HUDEP-2 (cell line): ENCODE measurements at regions not wholly inside any gene's neighbourhood (a gene's known extent, or its start where the extent isn't known, plus 50 kb on each side); places are given as distances from the start of the nearest gene placed in this dataset.

Experiments used
- DNase-seq, 76 experiments: peaks; one replicate each; lab custom pipeline; 2025; ENCODE audit not compliant: unreplicated experiment in 76 of 76; lab: John Stamatoyannopoulos, UW

DNA sequence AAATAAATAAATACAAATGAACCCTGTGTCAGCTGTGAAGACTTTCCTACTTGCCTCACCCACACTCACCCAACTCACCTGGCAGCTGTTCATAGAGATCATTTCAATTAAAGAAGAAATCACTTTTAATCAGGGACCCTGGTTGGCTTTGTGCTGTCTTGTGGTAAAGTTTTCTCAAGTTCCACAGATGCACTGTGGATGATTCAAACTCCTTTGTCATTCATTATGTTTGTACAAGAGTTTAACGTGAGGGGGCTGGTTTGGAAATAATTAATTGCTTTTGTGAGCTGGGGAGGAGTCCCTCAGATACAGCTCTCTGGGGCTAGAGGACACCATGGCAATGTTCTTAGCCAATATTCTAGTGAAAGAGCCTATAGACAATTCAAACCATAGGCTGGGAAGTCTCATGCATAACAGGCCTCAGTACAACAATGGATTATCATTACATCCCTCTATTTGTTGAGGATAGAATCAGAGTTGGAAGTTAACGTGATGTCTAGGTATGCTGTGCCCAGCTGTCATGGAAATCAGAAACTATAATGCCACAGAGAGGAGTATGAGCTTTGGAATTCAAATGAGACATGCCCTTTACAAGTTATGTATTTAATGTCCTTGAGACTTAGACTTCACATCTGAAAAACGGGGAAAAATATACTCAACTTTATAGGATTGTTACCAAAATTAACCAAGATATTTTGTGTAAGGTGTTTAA lies 698.5 kb downstream of the KCNA4 start:
- DNase-seq: no peak

DNA sequence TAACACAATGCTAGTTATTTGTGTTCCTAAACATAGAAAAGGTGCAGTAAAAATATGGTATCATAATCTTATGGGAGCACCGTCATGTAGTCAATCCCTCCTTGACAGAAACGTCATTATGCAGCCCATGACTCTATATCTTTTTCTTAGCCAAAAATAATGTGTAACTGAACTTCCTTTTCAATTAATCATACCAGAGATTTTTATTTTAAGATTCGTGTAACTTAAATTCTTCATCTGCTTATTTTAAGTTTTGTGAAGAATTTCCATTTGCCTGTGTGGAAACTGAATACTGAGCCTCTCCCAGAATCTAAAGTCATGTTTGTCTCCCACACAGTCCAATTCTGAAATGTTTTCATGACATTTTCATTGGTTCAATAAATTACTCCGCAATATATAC lies 699.1 kb downstream of the KCNA4 start:
- DNase-seq: no peak

DNA sequence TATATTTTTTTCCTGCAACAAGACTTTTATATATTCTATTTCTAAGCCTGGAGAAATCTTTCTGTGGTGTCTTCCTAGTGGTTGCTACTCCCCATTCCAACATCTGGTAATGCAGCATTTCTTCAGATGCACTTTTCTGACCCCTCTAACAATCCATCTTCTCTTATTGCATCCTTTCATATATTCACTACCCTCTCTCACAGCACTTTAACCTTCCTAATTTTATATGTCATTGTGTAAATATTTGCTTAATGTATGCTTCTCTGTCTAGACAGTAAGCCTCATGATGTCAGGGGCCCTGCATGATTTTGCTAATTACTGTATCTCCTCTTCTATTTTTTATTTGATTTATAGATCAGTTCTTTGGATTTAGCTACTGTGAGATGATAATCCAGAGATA lies 701.6 kb downstream of the KCNA4 start:
- DNase-seq: no peak

DNA sequence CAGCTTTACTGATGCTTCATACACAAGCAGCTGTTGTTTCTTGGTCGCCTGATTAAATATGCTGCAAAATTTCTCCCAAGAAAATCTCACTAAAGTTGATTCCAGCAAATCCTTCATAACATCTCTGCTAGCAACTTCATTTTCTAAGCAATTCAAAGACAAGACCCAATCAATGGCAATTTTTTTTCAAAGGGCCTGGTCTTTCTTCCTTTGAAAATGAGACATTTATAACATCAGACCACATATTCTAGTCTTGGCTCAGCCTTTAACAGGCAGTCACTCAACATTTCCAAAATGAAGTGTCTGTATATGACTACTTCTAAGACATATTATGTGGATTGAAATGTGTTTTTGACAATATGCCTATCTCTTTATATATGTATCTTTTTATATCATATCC lies 702.6 kb downstream of the KCNA4 start:
- DNase-seq: no peak

DNA sequence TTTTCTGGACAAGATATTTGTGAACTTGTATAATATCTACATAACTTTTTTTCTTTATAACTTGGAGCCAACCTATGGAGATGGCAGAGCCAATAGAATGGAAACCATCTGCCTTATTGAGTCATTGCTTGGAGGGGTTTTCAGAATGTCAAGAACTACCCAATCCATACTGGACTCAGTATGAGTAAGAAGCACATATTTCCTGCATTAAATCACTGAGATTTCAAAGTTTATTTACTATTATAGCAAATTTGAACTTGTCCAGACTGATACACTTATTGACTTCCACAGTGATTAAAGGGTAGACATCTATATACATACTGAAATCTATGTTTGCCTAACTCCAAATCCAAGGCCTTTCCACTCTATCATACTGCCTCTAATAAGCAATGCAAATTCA lies 704.0 kb downstream of the KCNA4 start:
- DNase-seq: no peak

DNA sequence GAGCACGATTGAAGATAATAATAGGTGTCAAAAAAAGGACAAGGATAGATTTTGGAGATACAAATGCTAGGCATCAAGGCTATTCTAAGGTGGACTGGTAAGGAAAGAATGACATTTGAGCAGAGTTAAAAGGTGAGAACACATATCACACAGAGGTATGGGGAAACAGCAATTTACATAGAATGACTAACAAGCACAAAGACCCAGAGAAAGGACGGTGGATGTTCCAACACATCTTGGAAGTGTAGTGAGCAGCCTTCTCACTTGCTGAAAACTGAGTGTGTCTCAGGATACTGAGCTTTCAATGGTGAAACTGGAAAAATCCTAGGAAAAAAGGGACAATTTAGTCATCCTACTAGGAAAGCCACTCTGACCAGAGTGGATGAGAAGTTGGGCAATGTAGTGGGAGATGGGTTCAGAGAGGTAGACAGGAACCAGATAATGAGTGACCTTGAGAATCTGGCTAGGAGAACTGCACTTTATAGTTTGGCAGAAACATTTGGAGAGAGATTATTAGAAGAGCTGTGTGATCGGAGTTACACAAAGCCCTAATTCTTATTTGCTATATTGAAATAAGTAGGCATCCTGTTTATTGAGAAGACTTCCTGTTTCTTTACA lies 706.0 kb downstream of the KCNA4 start:
- no peak for DNase-seq

DNA sequence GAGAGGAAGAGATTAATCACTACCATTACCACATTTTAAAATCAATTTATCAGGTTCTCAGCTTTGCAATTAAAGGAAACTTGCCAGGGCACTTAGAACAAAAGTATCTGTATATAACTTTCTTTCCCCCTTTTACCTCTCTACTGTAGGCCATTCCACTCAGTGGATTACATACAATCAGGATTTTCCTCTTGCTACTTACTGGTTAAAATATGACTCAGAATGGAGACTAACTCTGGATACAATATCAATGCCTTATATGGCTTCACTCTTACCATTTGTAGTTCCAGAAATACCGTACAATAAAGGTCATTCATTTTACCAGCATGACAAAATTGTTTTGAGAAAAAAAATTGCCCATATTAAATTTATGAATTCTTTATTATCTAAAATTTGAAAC lies 706.8 kb downstream of the KCNA4 start:
- no peak for DNase-seq

DNA sequence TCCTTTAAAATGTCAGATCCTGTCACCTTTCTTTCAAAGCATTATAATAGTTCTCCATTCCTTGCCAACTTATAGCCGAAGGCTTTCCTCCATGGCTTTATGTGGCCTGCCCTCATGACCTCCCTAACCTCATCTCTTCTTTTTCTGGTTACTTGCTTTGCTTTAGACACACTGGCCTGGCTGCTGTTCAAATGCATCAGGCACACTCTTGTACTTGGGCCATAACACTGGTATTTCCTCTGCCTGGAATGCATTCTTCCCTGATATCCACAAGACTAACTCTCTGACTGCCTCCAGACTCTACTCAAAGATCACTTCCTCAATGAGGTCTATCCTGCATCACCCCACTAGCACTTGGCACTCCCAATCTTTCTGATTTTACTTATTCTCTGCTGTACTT lies 710.3 kb downstream of the KCNA4 start:
- no peak for DNase-seq

DNA sequence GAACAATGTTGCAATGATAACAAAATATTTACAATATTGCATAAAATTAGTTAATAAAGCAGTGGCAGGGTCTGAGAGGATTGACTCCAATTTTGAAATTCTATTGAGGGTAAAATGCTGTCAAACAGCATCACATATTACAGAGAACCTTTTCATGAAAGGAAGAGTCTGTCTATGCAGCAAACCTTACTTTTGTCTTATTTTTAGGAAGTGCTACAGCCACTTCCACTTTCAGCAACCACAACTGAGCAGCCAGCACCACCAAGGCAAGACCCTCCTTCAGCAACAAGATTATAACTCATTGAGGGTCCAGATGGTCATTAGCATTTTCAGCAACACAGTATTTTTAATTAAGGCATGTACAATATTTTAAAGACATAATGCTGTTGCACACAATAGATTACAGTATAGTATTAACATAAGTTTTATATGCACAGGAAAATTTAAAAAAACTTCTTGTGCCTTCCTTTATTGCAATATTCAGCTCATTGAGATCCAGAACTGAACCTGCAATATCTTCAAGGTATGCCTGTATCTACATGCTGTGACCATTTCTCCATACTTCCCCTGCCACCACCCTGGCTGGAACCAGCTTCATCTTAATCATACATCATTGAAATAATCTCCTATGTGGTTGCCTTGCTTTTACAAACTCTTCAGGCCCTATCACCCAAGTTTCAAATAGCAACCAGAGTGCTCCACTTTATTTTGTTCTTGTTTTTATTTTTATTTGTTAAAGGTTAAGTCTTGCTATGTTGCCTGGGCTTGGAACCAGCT lies 711.2 kb downstream of the KCNA4 start:
- DNase-seq: no peak

DNA sequence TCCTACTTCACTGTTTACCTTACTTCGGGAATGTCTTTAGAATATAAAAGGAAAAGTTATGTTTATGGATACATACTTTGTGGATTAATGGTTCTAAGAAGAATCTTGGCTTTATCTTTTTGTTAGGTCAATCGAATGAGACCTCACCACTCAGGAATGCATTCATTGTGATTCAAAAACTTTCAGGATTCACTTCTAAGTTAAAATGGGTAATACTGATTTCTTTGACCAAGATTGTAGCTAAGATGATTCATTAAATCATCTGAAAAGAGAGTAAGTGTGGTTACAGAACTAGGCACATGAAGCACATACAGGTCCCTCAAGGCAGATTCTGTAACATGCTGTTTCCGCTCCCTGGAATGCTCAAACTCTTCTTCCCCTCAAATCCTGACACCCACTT lies 716.4 kb downstream of the KCNA4 start:
- DNase-seq: no peak

DNA sequence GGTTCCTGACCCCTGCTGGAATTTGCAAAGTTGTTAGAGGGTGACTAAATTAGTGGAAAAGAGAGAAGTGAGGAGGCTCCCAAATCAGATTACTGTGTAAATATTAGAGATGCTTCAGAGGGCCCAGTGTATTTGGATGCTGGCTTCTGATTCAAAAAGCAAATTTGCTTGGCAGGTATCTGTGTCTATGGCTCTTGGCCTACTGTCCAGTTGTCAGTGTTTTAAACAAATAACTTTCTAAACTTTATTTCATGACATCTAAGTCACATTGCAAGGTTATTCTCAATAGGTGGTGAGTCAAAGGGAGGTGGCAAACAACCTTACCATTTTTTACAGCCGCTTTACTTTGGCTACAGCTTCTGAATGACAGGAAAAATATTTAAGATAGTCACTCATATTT lies 720.1 kb downstream of the KCNA4 start:
- no peak for DNase-seq

DNA sequence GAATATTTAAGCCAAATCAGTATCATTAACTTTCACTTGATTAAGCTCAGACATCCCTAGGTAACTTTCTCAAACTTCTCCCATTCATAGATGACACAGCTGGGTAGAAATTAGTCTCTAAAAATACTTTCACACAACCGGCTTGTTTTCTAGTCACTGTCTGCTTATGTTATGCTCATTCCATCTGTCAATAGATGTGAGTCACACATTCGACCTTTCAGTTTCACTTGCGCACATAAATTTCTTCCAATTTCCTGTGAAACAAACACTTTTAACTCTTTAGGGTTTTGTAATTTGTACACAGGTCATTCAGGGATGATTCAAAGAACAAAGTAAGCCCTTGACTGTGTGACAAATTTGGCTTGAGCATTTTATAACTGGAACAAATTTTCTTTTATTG lies 723.0 kb downstream of the KCNA4 start:
- DNase-seq: no peak

DNA sequence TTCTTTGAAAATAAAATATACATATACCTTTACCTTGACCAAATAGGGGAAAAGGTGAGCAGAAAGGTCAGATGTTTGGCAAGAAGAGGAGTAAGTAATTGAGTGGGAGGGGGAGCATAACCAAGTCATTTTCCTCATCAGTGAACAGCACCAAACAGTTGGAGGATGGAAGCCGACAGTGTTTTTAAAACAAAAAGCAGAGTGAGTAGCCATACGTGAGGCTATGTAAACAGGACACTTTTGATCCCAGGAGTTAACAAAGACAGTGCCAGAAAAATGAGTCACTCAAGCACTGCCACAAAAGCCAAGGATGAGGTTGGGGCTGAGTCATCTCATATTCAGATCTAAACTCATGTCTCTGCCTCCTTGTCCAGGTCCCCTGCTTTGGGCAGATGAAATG lies 734.7 kb downstream of the KCNA4 start:
- no peak for DNase-seq

DNA sequence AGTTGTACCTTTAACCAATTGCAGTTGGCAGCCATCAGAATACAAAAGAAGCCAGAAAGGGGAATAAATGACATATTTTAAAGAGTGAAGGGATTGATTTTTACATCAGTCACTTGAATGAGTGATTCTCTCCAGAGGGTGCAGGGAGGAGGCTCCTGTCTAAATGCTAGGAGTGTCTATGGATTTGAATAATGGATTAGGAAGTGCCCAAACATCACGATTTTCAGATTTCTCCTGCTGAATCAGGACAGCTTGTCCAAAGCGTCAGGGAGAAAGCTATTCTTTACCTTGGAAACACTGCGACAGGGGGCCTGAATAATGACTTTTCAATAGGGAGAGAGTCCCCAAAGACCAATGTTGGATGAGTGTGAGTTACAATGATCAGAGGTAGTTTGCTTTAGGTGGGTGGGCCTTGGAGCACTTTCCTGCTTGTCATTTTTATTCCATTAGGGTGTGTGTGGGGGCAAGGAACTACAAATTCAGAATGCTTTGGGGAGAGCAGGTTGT lies 735.5 kb downstream of the KCNA4 start:
- no peak for DNase-seq

DNA sequence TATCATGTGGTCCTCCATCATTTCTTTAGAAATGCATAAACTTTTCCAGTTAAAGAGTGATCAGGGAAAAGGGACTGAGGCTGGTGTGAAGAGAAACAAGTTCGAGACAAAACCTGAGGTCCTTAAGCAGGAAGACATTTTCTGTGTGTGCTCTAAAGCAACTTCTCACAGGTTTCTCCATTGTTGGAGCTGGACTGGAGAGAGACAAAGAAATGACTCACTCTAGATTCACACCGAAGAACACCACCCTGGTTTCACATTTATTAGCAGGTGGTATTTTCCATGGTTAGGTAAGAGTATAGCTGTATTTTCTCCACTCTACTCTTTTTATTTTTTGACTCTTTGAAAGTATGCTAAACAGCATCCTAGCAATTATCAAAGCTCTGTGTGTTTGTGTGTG lies 736.4 kb downstream of the KCNA4 start:
- no peak for DNase-seq

DNA sequence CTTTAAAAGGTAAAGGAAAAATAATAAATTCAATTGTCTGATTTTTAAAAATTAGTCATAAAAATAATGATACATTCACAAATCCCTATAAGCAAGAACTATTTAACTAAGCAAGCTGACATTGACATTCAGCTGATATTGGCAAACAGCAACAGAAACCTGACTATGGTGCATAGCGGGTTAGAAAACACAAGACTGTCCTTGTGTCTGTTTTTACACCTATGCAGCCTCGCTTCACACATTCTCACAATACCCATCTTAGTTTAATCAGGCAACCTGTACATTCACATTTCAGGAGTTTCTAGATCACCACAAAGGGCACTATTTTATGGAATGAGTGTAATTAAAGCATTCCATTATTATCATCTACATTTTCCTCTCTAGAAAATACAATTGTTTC lies 737.1 kb downstream of the KCNA4 start:
- no peak for DNase-seq

DNA sequence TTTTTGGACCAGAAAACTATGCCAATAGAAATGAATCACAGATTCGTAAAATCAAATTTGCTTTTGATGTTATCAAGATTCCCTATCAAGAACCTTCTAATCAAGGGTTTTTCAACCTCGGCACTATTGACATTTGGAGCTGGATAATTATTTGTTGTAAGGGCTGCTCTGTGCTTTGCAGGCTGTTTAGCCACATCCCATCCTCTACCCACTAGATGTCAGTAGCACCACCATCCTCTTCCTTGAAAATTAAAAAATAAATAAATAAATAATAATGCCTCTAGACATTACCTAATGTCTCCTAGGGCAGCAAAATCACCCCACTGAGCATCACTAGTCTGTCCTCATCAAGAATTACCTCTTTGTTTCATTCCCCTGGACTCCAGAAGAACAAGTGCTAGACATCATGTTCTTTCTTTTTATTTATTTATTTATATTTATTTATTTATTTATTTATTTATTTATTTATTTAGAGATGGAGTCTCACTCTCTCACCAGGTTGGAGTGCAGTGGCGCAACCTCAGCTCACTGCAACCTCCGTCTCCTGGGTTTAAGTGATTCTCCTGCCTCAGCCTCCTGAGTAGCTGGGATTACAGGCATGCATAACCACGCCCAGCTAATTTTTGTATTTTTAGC lies 744.7 kb downstream of the KCNA4 start:
- no peak for DNase-seq

DNA sequence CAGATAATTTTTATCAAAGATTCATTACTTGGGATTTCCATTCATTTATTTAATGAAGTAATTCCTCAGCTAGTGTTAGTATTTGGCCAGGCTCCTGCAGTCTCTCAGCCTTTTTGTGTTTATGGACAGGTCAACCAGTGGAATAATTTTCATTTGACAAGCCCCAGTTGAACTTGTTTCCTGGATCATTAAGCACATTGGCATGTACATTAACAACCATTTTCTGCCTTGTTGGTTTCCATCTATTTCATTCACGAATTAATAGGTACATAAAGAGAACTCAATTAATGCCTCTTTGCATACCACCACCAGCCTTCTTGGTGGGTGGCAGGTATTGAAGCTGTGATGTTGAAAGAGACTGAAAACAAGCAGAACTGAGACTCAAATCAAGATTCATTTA lies 745.2 kb downstream of the KCNA4 start:
- no peak for DNase-seq

DNA sequence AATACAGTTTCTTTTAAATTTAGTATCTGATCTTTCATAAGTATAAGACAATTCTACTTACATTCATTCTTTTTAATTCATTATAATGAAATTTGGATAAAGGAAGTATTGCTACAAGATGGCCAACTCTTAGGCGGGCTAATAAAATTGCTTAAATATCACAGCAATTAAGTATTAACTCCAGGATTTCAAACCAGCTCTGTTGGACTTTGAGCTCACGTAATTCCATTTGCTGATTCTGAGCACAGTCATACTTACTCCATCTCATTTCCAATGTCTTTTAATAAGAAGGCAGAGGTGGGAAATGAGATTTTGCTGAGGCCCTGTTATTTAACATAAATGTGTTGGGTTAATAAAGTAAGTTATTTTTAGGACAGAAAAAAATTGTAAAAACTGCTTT lies 748.1 kb downstream of the KCNA4 start:
- DNase-seq: no peak

DNA sequence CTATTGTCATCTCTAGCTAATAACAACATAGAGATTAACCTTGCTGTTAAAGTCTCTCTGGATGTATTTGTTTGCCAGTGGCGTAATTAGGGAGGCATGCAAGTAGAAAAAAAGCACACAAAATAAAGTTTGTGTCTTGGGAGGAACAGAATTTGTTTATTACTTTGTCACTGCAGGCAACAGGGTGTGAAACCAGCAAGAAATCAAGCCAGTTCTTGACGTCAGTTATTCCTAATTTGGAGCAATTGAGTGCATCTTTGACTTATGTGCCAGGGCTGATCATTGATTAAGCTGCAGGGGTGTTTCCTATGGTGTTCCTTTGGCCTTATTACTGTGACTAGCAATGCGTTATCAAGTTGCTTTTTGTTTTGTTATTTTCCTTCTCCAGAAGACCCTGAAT lies 751.0 kb downstream of the KCNA4 start:
- DNase-seq: no peak

DNA sequence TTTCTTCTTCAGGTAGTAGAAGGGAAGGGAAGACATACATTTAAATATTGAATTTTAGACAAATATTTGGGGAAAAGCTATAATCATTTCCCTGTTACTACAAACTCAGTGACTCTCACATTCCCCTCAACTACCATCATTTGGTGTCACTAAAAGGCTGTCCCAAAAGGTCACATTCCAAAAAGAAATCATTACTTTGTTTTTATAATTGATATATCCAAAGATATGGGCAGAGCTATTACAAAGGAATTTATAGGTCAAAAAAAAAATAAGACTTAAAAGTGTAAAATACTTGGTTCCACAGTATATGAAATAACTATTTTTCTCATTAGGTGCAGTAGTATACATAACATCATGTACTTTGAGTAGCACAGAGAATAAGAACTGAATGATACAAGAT lies 751.4 kb downstream of the KCNA4 start:
- DNase-seq: no peak
